ENCODE measurements at regions not wholly inside any gene's neighbourhood (a gene's known extent, or its start where the extent isn't known, plus 50 kb on each side); places are given as distances from the start of the nearest gene placed in this dataset.

DNA sequence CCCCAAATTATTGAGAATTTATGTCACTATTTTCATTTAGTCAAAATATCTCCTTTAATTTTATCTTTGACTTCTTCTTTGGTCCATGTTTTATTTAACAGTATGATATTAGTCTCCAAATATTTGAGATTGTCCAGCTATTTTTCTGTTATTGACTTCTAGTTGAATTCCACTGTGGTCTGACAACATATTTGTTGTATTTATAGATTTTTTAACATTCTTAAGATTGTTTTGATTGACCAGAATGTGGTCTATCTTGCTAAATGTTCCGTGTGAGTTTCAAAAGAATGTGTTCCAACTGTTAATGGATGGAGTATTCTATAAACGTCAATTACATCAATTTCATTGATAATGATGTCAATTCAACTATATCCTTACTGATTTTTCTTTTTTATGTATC lies 1452.1 kb downstream of the SUCLG1 start:
- TF ChIP-seq, protein P1, sequence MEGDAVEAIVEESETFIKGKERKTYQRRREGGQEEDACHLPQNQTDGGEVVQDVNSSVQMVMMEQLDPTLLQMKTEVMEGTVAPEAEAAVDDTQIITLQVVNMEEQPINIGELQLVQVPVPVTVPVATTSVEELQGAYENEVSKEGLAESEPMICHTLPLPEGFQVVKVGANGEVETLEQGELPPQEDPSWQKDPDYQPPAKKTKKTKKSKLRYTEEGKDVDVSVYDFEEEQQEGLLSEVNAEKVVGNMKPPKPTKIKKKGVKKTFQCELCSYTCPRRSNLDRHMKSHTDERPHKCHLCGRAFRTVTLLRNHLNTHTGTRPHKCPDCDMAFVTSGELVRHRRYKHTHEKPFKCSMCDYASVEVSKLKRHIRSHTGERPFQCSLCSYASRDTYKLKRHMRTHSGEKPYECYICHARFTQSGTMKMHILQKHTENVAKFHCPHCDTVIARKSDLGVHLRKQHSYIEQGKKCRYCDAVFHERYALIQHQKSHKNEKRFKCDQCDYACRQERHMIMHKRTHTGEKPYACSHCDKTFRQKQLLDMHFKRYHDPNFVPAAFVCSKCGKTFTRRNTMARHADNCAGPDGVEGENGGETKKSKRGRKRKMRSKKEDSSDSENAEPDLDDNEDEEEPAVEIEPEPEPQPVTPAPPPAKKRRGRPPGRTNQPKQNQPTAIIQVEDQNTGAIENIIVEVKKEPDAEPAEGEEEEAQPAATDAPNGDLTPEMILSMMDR (conservative IDR thresholded peaks at IDR 0.05; ENCODE audit: low read depth, low read length): no peak
- no peak for TF ChIP-seq EZH2 (IDR thresholded peaks at IDR 0.05; ENCODE audit: low read length, unreplicated experiment)
